ENCODE measurements at regions not wholly inside any gene's neighbourhood (a gene's known extent, or its start where the extent isn't known, plus 50 kb on each side); places are given as distances from the start of the nearest gene placed in this dataset.

- WGBS, 4 donors: 31 to 45% (median 35%) methylated on average over 3 of the region's 3 CpGs
- no peaks in the 10 kb centered on the region for H3K36me3 ChIP-seq
- H3K27me3 ChIP-seq: no peaks in the 10 kb centered on the region
- H3K27ac ChIP-seq: no peak overlapping the region
- H3K4me1 ChIP-seq: no peaks in the 10 kb centered on the region
- intact Hi-C loops (cut with DNase I): no loop called here
- no peak for DNase-seq
- TF ChIP-seq, protein P1, sequence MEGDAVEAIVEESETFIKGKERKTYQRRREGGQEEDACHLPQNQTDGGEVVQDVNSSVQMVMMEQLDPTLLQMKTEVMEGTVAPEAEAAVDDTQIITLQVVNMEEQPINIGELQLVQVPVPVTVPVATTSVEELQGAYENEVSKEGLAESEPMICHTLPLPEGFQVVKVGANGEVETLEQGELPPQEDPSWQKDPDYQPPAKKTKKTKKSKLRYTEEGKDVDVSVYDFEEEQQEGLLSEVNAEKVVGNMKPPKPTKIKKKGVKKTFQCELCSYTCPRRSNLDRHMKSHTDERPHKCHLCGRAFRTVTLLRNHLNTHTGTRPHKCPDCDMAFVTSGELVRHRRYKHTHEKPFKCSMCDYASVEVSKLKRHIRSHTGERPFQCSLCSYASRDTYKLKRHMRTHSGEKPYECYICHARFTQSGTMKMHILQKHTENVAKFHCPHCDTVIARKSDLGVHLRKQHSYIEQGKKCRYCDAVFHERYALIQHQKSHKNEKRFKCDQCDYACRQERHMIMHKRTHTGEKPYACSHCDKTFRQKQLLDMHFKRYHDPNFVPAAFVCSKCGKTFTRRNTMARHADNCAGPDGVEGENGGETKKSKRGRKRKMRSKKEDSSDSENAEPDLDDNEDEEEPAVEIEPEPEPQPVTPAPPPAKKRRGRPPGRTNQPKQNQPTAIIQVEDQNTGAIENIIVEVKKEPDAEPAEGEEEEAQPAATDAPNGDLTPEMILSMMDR (IDR thresholded peaks at IDR 0.05): no peak
- TF ChIP-seq POLR2A (IDR thresholded peaks at IDR 0.05): no peak
- ATAC-seq: no peak
- H3K9me3 ChIP-seq: no peaks in the 10 kb centered on the region
- no peak overlapping the region for H3K4me3 ChIP-seq
These were observed 526.6 kb upstream of the SEL1L start for GRCh38 chr14:82060219-82060618.

DNA sequence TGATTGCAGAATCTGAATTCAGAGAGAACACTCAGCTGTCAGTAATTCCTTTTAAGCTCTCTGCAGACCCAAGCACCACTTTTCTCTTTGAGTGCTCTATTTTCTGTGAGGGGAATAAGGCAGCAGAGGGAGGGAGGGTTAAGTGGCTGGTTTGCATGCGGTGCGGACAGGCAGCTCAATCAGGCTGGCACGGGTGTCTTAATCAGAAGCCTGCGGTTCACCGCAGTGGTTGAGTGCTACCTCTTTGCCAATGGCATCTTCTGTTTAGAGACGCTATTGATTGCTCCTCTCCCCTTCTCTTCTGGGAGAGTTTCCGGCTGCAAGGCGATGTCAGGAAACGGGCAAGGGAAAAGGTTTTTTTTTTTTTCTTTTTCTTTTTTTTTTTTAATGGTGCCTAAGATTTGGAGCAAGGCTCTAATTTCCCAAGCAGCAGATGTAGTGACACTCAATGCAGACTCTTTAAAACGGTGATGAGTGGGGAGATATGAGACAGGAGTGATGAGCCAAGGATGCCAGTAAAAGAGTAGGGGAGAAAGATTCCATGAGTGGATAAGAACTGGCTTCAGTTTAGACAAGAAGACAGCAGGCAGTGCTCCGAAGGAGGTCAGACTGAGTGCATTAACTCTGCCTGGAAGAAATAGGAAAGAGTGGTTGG, 533.7 kb upstream of the SEL1L start:
- Histone ChIP-seq H3K9me3 (no peaks in the 10 kb centered on the region), H3K36me3 (no peaks in the 10 kb centered on the region), H3K4me1 (no peaks in the 10 kb centered on the region), H3K27ac (no peak overlapping the region), H3K27me3 (no peaks in the 10 kb centered on the region), H3K4me3 (no peak overlapping the region)
- ATAC-seq (no peak), DNase-seq (no peak)
- TF ChIP-seq POLR2A (IDR thresholded peaks at IDR 0.05): no peak
- TF ChIP-seq, protein P1 (IDR thresholded peaks at IDR 0.05): no peak
- WGBS, 4 donors: 41 to 48% (median 46%) methylated on average over 11 of the region's 11 CpGs
- intact Hi-C loops (cut with DNase I): no loop called here

DNA sequence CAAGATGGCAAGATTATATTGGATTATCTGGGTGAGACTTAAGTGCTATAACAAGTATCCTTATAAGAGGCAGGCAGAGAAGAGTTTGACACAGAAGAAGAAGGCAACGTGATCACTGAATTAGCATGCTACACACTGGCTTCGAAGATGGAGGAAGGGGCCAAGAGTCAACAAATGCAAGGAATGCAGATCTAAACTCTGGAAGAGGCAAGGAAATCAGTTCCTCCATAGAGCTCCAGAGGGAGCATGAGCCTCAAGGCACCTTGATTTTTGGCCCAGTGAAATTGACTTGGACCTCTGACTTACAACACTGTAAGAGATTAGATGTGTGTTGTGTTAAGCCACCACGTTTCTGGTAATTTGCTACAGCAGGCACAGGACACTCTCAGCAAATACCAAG, 536.4 kb upstream of the SEL1L start:
- H3K27ac ChIP-seq: no peak overlapping the region
- H3K36me3 ChIP-seq: no peaks in the 10 kb centered on the region
- TF ChIP-seq, protein P1 (IDR thresholded peaks at IDR 0.05): no peak
- TF ChIP-seq POLR2A (IDR thresholded peaks at IDR 0.05): no peak
- WGBS, 4 donors: 53 to 70% (median 64%) methylated on average over 3 of the region's 3 CpGs
- no peaks in the 10 kb centered on the region for H3K4me1 ChIP-seq
- DNase-seq (no peak), ATAC-seq (no peak)
- H3K9me3 ChIP-seq: no peaks in the 10 kb centered on the region
- H3K27me3 ChIP-seq: no peaks in the 10 kb centered on the region
- no peak overlapping the region for H3K4me3 ChIP-seq
- intact Hi-C loops (cut with DNase I): no loop called here

- H3K27me3 ChIP-seq: no peaks in the 10 kb centered on the region
- H3K4me1 ChIP-seq: no peaks in the 10 kb centered on the region
- H3K4me3 ChIP-seq: no peak overlapping the region
- WGBS, 4 donors: 30 to 41% (median 38%) methylated on average over 3 of the region's 3 CpGs
- no peak overlapping the region for H3K27ac ChIP-seq
- H3K9me3 ChIP-seq: no peaks in the 10 kb centered on the region
- ATAC-seq: no peak
- intact Hi-C loops (cut with DNase I): no loop called here
- TF ChIP-seq, protein P1 (IDR thresholded peaks at IDR 0.05): no peak
- no peak for TF ChIP-seq POLR2A (IDR thresholded peaks at IDR 0.05)
- DNase-seq: no peak
- no peaks in the 10 kb centered on the region for H3K36me3 ChIP-seq
These were observed 537.1 kb upstream of the SEL1L start for GRCh38 chr14:82070753-82071152.
